ENCODE measurements at regions not wholly inside any gene's neighbourhood (a gene's known extent, or its start where the extent isn't known, plus 50 kb on each side); places are given as distances from the start of the nearest gene placed in this dataset.

- H3K4me2 ChIP-seq (ENCODE audit: control insufficient read depth, insufficient read depth), result no peak overlapping the region
- no peaks in the 10 kb centered on the region for H3K36me3 ChIP-seq (ENCODE audit: control insufficient read depth in 2 of 2, insufficient read depth in 2 of 2, low read length in 1 of 2)
- no peak overlapping the region for H3K27ac ChIP-seq (ENCODE audit: control insufficient read depth, insufficient read depth)
- no peaks in the 10 kb centered on the region for H3K27me3 ChIP-seq (replicated peaks in 1 of 2; ENCODE audit: control insufficient read depth in 2 of 2, insufficient read depth in 2 of 2, low read length in 1 of 2)
- DNase-seq (ENCODE audit: low read depth, low spot score), result no peak
- FAIRE-seq, result no peak
- WGBS (ENCODE audit: insufficient coverage, insufficient replicate concordance, low lambda C conversion rate, missing lambda C conversion rate), result 39% methylated on average over 7 of the region's 7 CpGs
- in situ Hi-C loops (cut with MboI) (no loop called here), intact Hi-C loops (cut with micrococcal nuclease; ENCODE audit: unreplicated experiment) (no loop called here)
- ChIA-PET SMC1A (ENCODE audit: uncharacterized antibody, unreplicated experiment) (no interaction called here), RAD21 (ENCODE audit: unreplicated experiment) (no interaction called here), POLR2A (no interaction called here), CTCF (no interaction called here)
- H3K4me1 ChIP-seq (ENCODE audit: control insufficient read depth, insufficient read depth, low read length), result no peaks in the 10 kb centered on the region
- no peak overlapping the region for H3K9ac ChIP-seq (ENCODE audit: control insufficient read depth, insufficient read depth, low read length)
- no peaks in the 10 kb centered on the region for H3K9me3 ChIP-seq (replicated peaks; ENCODE audit: control insufficient read depth, insufficient read depth, low read length)
- no peak for ATAC-seq
- H3K4me3 ChIP-seq, result no peak overlapping the region
- BruUV-seq (replicated peaks), result no TSS peak
- no peak for TF ChIP-seq NFYA (IDR thresholded peaks at IDR 0.05; ENCODE audit: borderline replicate concordance, low read depth, low read length)
- no peak for TF ChIP-seq MTA3 (IDR thresholded peaks at IDR 0.05; ENCODE audit: borderline replicate concordance, low read length)
- no peak for TF ChIP-seq CTCF (IDR thresholded peaks at IDR 0.05 in 2 of 3, conservative IDR thresholded peaks at IDR 0.05 in 1 of 3; ENCODE audit: control insufficient read depth in 2 of 3, extremely low read depth in 1 of 3, insufficient read depth in 1 of 3, low read depth in 3 of 3, low read length in 3 of 3)
- no peak for TF ChIP-seq SUPT20H (IDR thresholded peaks at IDR 0.05; ENCODE audit: borderline replicate concordance, control insufficient read depth, low read depth, low read length)
- TF ChIP-seq TCF12 (IDR thresholded peaks at IDR 0.05; ENCODE audit: low read depth, low read length), result no peak
- no peak for TF ChIP-seq TAF1 (IDR thresholded peaks at IDR 0.05; ENCODE audit: borderline replicate concordance, low read depth, low read length)
- no peak for TF ChIP-seq SRF (IDR thresholded peaks at IDR 0.05; ENCODE audit: low read depth in 2 of 2, low read length in 2 of 2)
- no peak for TF ChIP-seq RFX5 (IDR thresholded peaks at IDR 0.05; ENCODE audit: low read depth, low read length)
- TF ChIP-seq BACH1 (IDR thresholded peaks at IDR 0.05; ENCODE audit: borderline replicate concordance), result no peak
- no peak for TF ChIP-seq STAT1 (conservative IDR thresholded peaks at IDR 0.05)
- H2AFZ ChIP-seq (ENCODE audit: control insufficient read depth, low read depth, low read length), result no peak overlapping the region
- no peaks in the 10 kb centered on the region for H3K79me2 ChIP-seq (ENCODE audit: control insufficient read depth, insufficient read depth, low read length)
- no peaks in the 10 kb centered on the region for H4K20me1 ChIP-seq (ENCODE audit: control insufficient read depth, insufficient read depth)
Observed at GRCh38 chr14:94827711-94828447, 58.0 kb upstream of the GSC start.

All from GM12878 (cell line).